ENCODE measurements at regions not wholly inside any gene's neighbourhood (a gene's known extent, or its start where the extent isn't known, plus 50 kb on each side); places are given as distances from the start of the nearest gene placed in this dataset.

GRCh38 chr2:19691892-19692291 is 209.9 kb downstream of the TTC32 start:
- no peak for ATAC-seq
- no peaks in the 10 kb centered on the region for H4K20me1 ChIP-seq (ENCODE audit: insufficient read depth, low read length)
- intact Hi-C loops (cut with micrococcal nuclease; ENCODE audit: unreplicated experiment) (no loop called here), in situ Hi-C loops (cut with HindIII; ENCODE audit: extremely low pct_ligation_motif_present, low pct_unique_long_range_greater_than_20kb) (no loop called here)
- no peak for FAIRE-seq
- no peaks in the 10 kb centered on the region for H3K9me3 ChIP-seq (ENCODE audit: low read length)
- H2AFZ ChIP-seq (ENCODE audit: low read length): no peak overlapping the region
- no peaks in the 10 kb centered on the region for H3K4me1 ChIP-seq (ENCODE audit: insufficient read depth, low read length)
- no TSS peak for BruUV-seq (replicated peaks)
- ChIA-PET POLR2A (no interaction called here), CTCF (ENCODE audit: low intra/inter-chr PET ratio, low total read pairs) (no interaction called here)
- no peak overlapping the region for H3K27ac ChIP-seq (ENCODE audit: extremely low read length, insufficient read depth, low read length)
- H3K27me3 ChIP-seq (ENCODE audit: control insufficient read depth in 1 of 2, insufficient read depth in 2 of 2, low read length in 2 of 2): no peaks in the 10 kb centered on the region
- H3K9ac ChIP-seq (ENCODE audit: insufficient read depth, low read depth, low read length): no peak overlapping the region
- 19% methylated on average over 1 of the region's 1 CpG for WGBS (ENCODE audit: low lambda C conversion rate)
- TF ChIP-seq RBFOX2 (IDR thresholded peaks at IDR 0.05; ENCODE audit: low read depth, low read length) (no peak), KDM3A (CRISPR knock-in tag; IDR thresholded peaks at IDR 0.05; ENCODE audit: low read depth) (no peak), KLF13 (CRISPR knock-in tag; IDR thresholded peaks at IDR 0.05) (no peak), POGZ (CRISPR knock-in tag; IDR thresholded peaks at IDR 0.05) (no peak), ZBTB14 (CRISPR knock-in tag; IDR thresholded peaks at IDR 0.05) (no peak), ZNF296 (CRISPR knock-in tag; conservative IDR thresholded peaks at IDR 0.05) (no peak), SOX6 (IDR thresholded peaks at IDR 0.05) (no peak), SOX6 (CRISPR knock-in tag; IDR thresholded peaks at IDR 0.05) (no peak)
- no peak for DNase-seq (ENCODE audit: low spot score)
- no peak overlapping the region for H3K4me2 ChIP-seq (ENCODE audit: low read depth, low read length)
- no peaks in the 10 kb centered on the region for H3K79me2 ChIP-seq (ENCODE audit: insufficient read depth, low read length)
- no peaks in the 10 kb centered on the region for H3K36me3 ChIP-seq (replicated peaks in 1 of 2; ENCODE audit: control insufficient read depth in 1 of 2, insufficient read depth in 2 of 2, low read length in 2 of 2)
- H3K4me3 ChIP-seq (replicated peaks in 1 of 3; ENCODE audit: insufficient read depth in 1 of 3, low read depth in 2 of 3, low read length in 3 of 3): no peak overlapping the region

- H3K36me3 ChIP-seq (replicated peaks in 1 of 2; ENCODE audit: control insufficient read depth in 1 of 2, insufficient read depth in 2 of 2, low read length in 2 of 2): no peaks in the 10 kb centered on the region
- no peaks in the 10 kb centered on the region for H4K20me1 ChIP-seq (ENCODE audit: insufficient read depth, low read length)
- intact Hi-C loops (cut with micrococcal nuclease; ENCODE audit: unreplicated experiment) (no loop called here), in situ Hi-C loops (cut with HindIII; ENCODE audit: extremely low pct_ligation_motif_present, low pct_unique_long_range_greater_than_20kb) (no loop called here)
- H3K9ac ChIP-seq (ENCODE audit: insufficient read depth, low read depth, low read length): no peak overlapping the region
- H3K27ac ChIP-seq (ENCODE audit: extremely low read length, insufficient read depth, low read length): no peak overlapping the region
- H3K79me2 ChIP-seq (ENCODE audit: insufficient read depth, low read length): no peaks in the 10 kb centered on the region
- DNase-seq (ENCODE audit: low spot score) (no peak), FAIRE-seq (no peak), ATAC-seq (no peak)
- ChIA-PET POLR2A (no interaction called here), CTCF (ENCODE audit: low intra/inter-chr PET ratio, low total read pairs) (no interaction called here)
- no peak overlapping the region for H3K4me2 ChIP-seq (ENCODE audit: low read depth, low read length)
- peak; percentile 71 for TF ChIP-seq HNRNPK (IDR thresholded peaks at IDR 0.05; ENCODE audit: low read depth, low read length, poor library complexity, severe bottlenecking)
- TF ChIP-seq ZNF652 (CRISPR knock-in tag; IDR thresholded peaks at IDR 0.05; ENCODE audit: borderline replicate concordance, low read depth): no peak
- H3K9me3 ChIP-seq (ENCODE audit: low read length): no peaks in the 10 kb centered on the region
- 6% methylated on average over 3 of the region's 3 CpGs for WGBS (ENCODE audit: low lambda C conversion rate)
- no peak overlapping the region for H2AFZ ChIP-seq (ENCODE audit: low read length)
- BruUV-seq (replicated peaks): no TSS peak
- no peaks in the 10 kb centered on the region for H3K4me1 ChIP-seq (ENCODE audit: insufficient read depth, low read length)
- H3K27me3 ChIP-seq (ENCODE audit: control insufficient read depth in 1 of 2, insufficient read depth in 2 of 2, low read length in 2 of 2): no peaks in the 10 kb centered on the region
- no peak overlapping the region for H3K4me3 ChIP-seq (replicated peaks in 1 of 3; ENCODE audit: insufficient read depth in 1 of 3, low read depth in 2 of 3, low read length in 3 of 3)
Measured at GRCh38 chr2:19690429-19690828, 211.4 kb downstream of the TTC32 start.

Data from HepG2 (cell line).